ENCODE measurements at regions not wholly inside any gene's neighbourhood (a gene's known extent, or its start where the extent isn't known, plus 50 kb on each side); places are given as distances from the start of the nearest gene placed in this dataset.

DNA sequence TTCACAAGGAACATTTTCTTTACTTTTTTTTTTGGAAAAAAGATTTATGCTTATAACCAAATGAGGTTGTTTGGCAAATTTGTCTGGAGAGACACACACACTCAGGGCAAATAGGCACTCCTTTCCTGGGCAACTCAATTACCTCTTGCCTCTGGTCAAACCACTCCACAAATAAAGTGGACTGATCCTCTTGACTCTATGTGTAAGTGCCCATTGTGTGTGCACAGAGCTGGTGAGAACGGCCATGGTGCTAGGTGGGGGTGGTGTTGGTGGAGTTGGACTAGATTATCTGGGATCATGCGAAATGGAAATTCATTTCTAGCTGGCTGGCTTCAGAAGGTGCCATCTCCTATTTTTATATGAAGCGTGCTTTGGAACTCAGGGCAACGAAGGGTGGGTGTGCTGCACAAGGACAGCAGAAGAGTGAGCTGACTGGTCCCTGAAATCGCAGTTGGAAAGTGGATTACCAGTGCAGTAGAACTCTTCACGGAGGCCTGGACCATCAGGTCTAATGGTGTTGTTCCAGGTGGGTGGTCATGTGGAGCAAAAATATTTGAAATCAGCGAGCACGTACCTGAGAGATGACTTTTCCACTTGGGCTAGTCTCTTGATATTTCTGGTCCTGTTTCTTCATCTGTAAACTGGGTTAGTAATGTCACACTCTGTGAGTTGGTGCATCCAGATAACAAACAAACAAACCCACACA is 149.9 kb downstream of the RPIA start:
- DNase-seq (ENCODE audit: low spot score), result no peak
- peaks cover 6% of the 10 kb centered on the region for H3K4me1 Mint-ChIP-seq (ENCODE audit: low read depth)
- H3K4me3 Mint-ChIP-seq, result no peak overlapping the region
- H3K27me3 Mint-ChIP-seq (ENCODE audit: low read depth), result peaks cover 15% of the 10 kb centered on the region
- no peak overlapping the region for H3K27ac Mint-ChIP-seq
- H3K36me3 Mint-ChIP-seq (ENCODE audit: low read depth), result no peaks in the 10 kb centered on the region
- H3K9me3 Mint-ChIP-seq, result no peaks in the 10 kb centered on the region

DNA sequence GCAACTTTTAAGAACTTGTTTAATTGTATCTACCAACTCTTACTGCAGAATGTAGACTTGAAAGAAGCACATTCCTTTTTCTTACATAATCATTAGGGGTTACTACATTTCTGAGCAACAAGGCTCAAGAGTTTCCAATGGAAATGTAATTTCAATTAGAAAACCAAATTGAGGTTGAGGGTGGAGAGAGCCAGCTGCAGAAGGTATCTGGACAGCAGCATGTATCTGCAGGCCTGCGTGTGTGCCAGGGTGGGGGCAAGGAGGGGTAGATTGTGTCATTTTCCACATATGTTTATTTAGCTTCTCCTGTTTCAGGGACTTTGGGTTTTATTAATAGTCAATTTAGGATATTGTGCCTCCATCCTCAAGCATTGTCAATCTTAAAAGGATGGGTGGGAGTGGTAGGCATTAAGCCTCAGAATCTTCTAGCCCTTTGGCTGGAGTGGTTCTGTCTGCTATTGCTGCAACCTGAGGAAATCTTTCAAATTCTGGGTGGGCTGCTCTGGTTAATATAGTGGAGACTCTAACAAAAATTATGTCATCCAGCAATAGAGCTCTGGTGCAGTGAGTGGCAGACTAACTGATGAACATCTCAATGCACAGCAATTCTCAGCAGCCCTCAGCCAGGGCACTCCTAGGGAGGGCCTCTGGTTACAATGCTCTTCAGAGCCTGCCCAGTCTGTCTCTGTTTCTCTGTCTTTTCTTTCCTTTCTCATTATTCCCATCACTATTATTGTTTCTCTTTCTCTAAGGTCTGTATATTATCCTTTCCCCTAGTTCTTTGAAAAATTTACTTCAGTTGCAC is 151.4 kb downstream of the RPIA start:
- H3K4me3 Mint-ChIP-seq, result no peak overlapping the region
- peaks cover 15% of the 10 kb centered on the region for H3K27me3 Mint-ChIP-seq (ENCODE audit: low read depth)
- peaks cover 6% of the 10 kb centered on the region for H3K4me1 Mint-ChIP-seq (ENCODE audit: low read depth)
- DNase-seq (ENCODE audit: low spot score), result no peak
- H3K9me3 Mint-ChIP-seq, result no peaks in the 10 kb centered on the region
- no peak overlapping the region for H3K27ac Mint-ChIP-seq
- no peaks in the 10 kb centered on the region for H3K36me3 Mint-ChIP-seq (ENCODE audit: low read depth)

DNA sequence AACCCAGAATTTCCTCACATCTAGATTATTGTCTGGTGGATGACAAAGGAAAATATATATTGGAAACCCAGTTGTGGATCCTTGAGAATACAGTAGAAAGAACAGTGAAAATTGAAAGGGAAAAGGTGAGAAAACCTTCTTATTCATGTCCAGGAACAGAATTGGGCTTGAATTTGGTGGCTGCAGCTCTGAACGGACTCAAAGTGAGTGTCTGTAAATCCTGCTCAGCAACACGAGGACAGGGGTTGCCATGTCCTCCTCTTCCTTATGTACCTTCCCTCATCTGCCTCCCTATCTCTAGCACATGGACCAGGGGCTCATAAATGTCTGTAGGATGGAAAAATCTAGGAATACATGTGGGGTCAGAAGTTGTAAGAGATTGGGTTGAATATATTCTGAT is 152.2 kb downstream of the RPIA start:
- Mint-ChIP-seq H3K4me1 (ENCODE audit: low read depth) (peaks cover 1% of the 10 kb centered on the region), H3K27ac (no peak overlapping the region), H3K27me3 (ENCODE audit: low read depth) (peaks cover 15% of the 10 kb centered on the region), H3K9me3 (no peaks in the 10 kb centered on the region), H3K4me3 (no peak overlapping the region), H3K36me3 (ENCODE audit: low read depth) (no peaks in the 10 kb centered on the region)
- DNase-seq (ENCODE audit: low spot score), result no peak

DNA sequence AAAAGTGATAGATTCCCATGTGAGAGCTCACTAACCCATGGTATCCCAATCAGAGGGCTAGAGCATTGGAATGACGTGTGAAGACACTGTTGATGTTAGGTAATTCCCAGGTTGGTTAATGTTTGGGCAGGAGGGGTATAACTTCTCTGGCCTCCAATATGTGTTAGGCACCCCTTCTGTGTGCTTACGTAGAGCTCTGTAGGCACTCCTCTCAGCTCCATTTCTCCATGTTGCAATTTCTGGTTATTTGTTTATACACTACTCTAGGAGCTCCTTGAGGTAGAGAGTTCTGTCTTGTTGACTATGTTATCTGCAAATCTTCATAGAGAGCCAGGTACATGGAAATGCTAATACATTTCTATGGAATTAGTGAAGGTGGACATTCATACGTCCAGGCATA is 153.5 kb downstream of the RPIA start:
- no peaks in the 10 kb centered on the region for H3K4me1 Mint-ChIP-seq (ENCODE audit: low read depth)
- no peak overlapping the region for H3K4me3 Mint-ChIP-seq
- no peak overlapping the region for H3K27ac Mint-ChIP-seq
- no peaks in the 10 kb centered on the region for H3K9me3 Mint-ChIP-seq
- no peak for DNase-seq (ENCODE audit: low spot score)
- H3K36me3 Mint-ChIP-seq (ENCODE audit: low read depth), result no peaks in the 10 kb centered on the region
- peaks cover 15% of the 10 kb centered on the region for H3K27me3 Mint-ChIP-seq (ENCODE audit: low read depth)

DNA sequence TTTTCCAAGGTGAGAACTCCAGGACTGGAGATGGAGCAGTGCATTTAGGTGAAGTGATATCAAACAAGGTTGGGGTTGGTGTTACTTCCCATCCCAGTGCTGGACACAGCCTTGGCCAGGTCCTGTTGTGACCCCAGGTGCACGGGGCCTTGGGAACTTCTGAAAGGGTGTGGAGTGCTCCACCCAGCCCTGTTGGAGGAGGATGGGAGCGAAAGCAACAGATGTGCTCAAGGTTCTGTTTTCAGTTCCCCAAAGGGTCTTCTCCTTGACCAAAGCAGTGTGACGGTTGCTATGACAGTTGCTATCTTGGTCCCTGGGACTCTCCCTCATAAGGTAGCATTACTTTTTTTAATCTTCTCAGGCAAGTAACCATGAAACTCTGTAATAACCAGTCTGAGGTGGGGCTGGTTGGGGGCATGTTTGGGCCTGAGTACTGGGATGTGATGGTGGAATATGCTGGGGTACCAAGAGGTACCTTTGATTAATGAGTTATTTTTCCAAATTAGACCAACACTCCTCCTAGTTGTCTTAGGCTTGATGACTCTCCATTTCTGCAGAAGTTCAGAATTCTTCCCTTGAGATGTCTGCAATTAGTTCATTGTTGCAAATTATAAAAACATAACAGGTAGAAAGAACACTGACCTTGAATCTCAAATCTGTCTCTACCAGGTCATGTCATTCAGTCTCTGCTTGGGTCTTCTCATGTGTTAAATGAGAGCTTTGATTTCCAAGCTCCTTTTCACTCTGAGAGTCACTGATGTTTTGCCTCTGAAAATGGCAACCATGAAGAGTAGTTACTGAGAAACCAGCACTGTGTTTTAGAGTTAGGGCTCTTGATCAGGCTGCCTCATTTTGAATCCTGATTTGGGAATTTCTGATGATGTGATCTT is 154.5 kb downstream of the RPIA start:
- peaks cover 12% of the 10 kb centered on the region for H3K27me3 Mint-ChIP-seq (ENCODE audit: low read depth)
- H3K4me1 Mint-ChIP-seq (ENCODE audit: low read depth), result no peaks in the 10 kb centered on the region
- no peak overlapping the region for H3K27ac Mint-ChIP-seq
- H3K9me3 Mint-ChIP-seq, result no peaks in the 10 kb centered on the region
- no peak for DNase-seq (ENCODE audit: low spot score)
- H3K4me3 Mint-ChIP-seq, result no peak overlapping the region
- no peaks in the 10 kb centered on the region for H3K36me3 Mint-ChIP-seq (ENCODE audit: low read depth)

DNA sequence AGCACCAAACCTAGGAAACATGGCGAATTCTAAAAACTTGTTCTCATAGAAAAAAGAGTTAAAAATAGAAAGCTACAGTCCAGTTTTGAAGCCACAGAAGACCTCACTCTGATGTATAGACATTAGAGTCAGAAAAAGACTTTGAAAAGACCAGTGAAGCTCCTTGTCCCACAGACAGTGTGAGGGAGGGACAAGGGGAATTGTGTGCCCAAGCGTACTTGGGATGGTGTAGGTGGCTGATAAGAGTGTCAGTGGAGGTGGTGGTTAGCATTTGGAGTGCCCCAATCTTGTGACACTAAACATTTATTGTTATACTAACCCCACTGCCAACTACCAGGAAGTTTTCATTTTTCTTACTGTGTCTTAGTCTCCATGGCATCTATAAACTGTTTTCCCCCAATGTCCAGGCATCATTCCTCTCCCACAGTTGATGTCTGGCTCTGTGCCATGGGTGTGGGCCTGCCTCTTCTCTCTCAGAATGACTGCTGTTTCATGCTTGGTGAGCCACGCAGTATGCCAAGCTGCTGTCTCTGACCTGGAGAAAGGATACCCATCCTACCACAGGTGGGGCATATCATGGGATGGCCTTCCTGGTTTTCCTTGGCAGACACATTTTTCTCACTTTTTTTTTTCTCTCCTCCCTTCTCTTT is 161.4 kb downstream of the RPIA start:
- Mint-ChIP-seq H3K36me3 (ENCODE audit: low read depth) (no peaks in the 10 kb centered on the region), H3K4me1 (ENCODE audit: low read depth) (peaks cover 3% of the 10 kb centered on the region), H3K4me3 (no peak overlapping the region), H3K27me3 (ENCODE audit: low read depth) (peaks cover 6% of the 10 kb centered on the region), H3K27ac (no peak overlapping the region), H3K9me3 (no peaks in the 10 kb centered on the region)
- no peak for DNase-seq (ENCODE audit: low spot score)

DNA sequence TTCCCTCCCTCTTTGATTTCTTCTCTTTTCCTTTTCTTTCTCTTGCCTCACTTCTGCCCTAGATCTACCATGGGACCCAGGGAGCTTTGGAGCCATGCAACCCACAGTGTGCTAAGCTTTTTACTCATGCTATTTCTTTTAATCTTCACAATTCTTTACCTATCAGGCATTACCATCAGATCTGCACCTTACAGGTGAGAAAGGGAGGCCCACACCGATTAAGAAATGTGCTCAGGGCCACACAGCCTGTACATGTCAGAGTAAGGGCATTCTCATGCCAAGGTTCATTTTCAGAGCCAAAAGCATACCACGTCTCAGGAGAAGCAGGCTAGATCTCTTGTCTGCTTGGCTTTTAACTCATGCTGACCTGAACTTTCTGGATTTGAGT is 161.9 kb downstream of the RPIA start:
- Mint-ChIP-seq H3K27ac (no peak overlapping the region), H3K4me3 (no peak overlapping the region), H3K9me3 (no peaks in the 10 kb centered on the region), H3K36me3 (ENCODE audit: low read depth) (no peaks in the 10 kb centered on the region), H3K27me3 (ENCODE audit: low read depth) (peaks cover 6% of the 10 kb centered on the region), H3K4me1 (ENCODE audit: low read depth) (peaks cover 3% of the 10 kb centered on the region)
- no peak for DNase-seq (ENCODE audit: low spot score)

DNA sequence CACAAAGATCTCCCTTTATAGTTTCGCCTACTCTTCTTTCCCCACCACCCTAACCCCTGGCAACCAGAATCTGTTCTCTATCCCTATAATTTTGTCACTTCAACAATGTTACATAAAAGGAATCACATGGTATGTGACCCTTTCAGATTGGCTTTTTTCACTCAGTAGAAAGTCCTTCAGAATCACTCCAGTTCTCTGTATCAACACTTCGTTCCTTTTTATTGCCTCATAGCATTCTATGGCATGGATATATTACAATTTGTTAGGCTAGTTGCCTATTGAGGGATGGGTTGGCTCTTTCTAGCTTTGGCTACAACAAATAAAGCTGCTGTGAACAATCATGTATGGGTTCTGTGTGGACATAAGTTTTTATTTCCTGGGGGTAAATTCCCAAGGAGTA is 163.1 kb downstream of the RPIA start:
- no peak for DNase-seq (ENCODE audit: low spot score)
- no peak overlapping the region for H3K27ac Mint-ChIP-seq
- no peaks in the 10 kb centered on the region for H3K36me3 Mint-ChIP-seq (ENCODE audit: low read depth)
- peaks cover 3% of the 10 kb centered on the region for H3K4me1 Mint-ChIP-seq (ENCODE audit: low read depth)
- no peak overlapping the region for H3K4me3 Mint-ChIP-seq
- no peaks in the 10 kb centered on the region for H3K9me3 Mint-ChIP-seq
- peaks cover 6% of the 10 kb centered on the region for H3K27me3 Mint-ChIP-seq (ENCODE audit: low read depth)

DNA sequence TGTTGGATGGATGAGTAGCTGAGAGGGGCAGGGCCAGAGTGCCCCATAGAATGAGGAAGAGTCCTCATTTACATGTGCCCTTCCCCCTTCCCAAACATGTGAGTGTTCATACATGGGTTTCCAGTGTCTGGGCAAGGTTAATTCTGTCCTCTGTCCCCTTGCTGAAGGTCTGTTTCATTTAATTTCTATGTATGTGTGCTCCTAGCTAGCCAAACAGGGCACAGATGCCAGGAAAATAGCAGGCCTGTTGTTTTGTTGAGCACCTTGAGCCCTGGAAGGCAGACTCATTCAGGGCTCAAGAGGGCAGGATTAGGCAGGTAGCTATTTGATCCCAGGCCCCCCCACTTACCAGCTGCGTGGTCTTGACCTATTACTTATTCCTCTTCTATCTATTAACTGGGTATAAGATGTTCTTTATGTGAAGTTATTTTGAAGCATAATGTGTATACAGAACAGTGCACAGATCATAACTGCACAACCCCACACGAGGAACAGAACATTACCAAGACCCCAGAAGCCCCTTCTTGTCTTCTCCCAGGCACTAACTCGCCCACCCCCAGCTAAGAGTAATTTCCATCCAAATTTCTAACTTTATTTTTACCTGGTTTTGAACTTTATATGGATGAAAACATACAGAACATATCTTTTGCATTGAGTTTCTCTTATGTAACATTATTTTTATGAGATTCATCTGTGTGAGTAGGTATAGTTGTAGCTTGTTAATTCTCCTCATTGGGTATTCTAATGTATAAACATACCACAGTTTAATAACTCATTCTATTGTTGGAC is 164.3 kb downstream of the RPIA start:
- Mint-ChIP-seq H3K27me3 (ENCODE audit: low read depth) (peaks cover 9% of the 10 kb centered on the region), H3K9me3 (no peaks in the 10 kb centered on the region), H3K36me3 (ENCODE audit: low read depth) (no peaks in the 10 kb centered on the region), H3K4me1 (ENCODE audit: low read depth) (peaks cover 3% of the 10 kb centered on the region), H3K4me3 (no peak overlapping the region), H3K27ac (no peak overlapping the region)
- DNase-seq (ENCODE audit: low spot score), result no peak

DNA sequence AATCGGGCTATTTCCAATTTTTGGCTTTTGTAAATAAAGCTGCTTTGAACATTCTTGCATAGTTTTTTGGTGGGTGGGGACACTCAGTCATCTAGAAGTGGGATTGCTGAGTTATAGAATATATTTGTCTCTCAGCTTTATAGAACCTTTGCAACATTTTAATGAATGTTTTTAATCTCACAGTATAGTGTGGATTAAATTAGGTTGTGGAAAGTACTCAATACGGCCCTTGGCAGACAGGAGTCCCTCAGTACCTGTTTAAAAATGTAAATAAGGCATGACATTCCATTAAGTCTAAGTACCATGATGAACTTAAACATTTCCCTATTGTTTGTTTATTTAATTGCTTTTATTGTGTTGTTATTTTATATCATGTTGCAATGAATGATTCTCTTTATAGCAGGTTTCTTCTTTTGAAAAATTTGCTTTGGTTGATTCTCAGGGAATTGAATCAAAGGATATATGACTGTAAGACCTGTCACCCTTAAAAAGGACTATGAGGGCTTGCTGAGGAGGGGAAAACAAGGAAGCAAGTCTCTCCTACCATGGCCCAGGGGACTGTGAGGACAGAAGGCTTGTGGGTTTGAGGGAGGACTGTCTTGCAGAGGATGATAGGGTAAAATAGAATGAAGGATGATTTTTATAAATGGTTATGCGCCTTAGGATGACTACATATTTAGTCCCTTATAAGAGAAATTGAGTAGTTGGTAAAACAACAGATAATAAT is 165.1 kb downstream of the RPIA start:
- no peaks in the 10 kb centered on the region for H3K9me3 Mint-ChIP-seq
- no peak overlapping the region for H3K4me3 Mint-ChIP-seq
- no peaks in the 10 kb centered on the region for H3K36me3 Mint-ChIP-seq (ENCODE audit: low read depth)
- H3K27ac Mint-ChIP-seq, result no peak overlapping the region
- no peak for DNase-seq (ENCODE audit: low spot score)
- peaks cover 9% of the 10 kb centered on the region for H3K27me3 Mint-ChIP-seq (ENCODE audit: low read depth)
- peaks cover 3% of the 10 kb centered on the region for H3K4me1 Mint-ChIP-seq (ENCODE audit: low read depth)

DNA sequence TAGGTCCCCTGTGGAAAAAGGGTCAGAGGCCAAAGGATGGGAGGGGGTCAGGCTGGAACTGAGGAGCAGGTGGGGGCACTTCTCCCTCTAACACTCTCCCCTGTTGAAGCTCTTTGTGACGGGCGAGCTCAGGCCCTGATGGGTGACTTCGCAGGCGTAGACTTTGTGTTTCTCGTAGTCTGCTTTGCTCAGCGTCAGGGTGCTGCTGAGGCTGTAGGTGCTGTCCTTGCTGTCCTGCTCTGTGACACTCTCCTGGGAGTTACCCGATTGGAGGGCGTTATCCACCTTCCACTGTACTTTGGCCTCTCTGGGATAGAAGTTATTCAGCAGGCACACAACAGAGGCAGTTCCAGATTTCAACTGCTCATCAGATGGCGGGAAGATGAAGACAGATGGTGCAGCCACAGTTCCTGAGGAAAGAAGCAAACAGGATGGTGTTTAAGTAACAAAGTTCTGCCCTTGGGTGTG is 165.8 kb downstream of the RPIA start:
- Mint-ChIP-seq H3K9me3 (no peaks in the 10 kb centered on the region), H3K27me3 (ENCODE audit: low read depth) (peaks cover 9% of the 10 kb centered on the region), H3K27ac (no peak overlapping the region), H3K4me1 (ENCODE audit: low read depth) (peaks cover 3% of the 10 kb centered on the region), H3K4me3 (no peak overlapping the region), H3K36me3 (ENCODE audit: low read depth) (no peaks in the 10 kb centered on the region)
- DNase-seq (ENCODE audit: low spot score), result no peak

DNA sequence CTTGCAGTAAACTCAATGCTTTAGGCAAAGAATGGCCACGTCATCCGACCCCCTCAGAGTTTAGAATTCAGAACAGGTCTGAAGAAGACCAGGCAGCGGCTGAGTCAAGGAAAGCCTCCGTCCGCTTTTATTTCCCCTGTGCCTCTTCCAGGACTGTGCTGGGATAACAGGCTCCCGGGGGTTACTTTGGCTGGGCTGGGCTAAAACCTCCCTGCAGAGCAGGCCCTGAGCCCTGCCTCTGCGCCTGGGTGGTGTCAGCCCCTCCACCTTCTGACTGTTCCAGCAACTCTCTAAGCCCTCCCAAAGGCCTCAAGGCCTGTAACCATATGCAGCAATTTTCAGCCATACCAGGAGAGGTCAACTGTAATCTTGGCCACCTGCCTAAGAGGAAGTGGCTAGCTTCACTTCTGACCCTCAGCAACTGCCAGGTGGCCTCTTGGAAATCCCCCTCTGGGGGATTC is 166.5 kb downstream of the RPIA start:
- no peaks in the 10 kb centered on the region for H3K36me3 Mint-ChIP-seq (ENCODE audit: low read depth)
- H3K27me3 Mint-ChIP-seq (ENCODE audit: low read depth), result peaks cover 9% of the 10 kb centered on the region
- DNase-seq (ENCODE audit: low spot score), result no peak
- no peak overlapping the region for H3K4me3 Mint-ChIP-seq
- no peaks in the 10 kb centered on the region for H3K4me1 Mint-ChIP-seq (ENCODE audit: low read depth)
- no peaks in the 10 kb centered on the region for H3K9me3 Mint-ChIP-seq
- no peak overlapping the region for H3K27ac Mint-ChIP-seq

Data from T-helper 2 cell treated with Interferon-gamma antibody and Interleukin-4, amounts not matched to agents 5 μg/mL and 100 μg/mL, for 36 hours (primary cell).